Effector memory CD8-positive, alpha-beta T cell (primary cell): ENCODE measurements at regions not wholly inside any gene's neighbourhood (a gene's known extent, or its start where the extent isn't known, plus 50 kb on each side); places are given as distances from the start of the nearest gene placed in this dataset.

Experiments
- ATAC-seq: fragments of 150-1000 bp; cut with Tn5 transposase; replicated peaks from 2 replicates; pipeline ENCODE4 v1.10.0; 2021; ENCODE audit warnings: mild to moderate bottlenecking, moderate library complexity
- DNase-seq, 3 experiments: peaks; one replicate each; pipeline ENCODE4 v3.0.0; 2021
- H3K27ac Mint-ChIP-seq, 2 donors: one replicate each; pipeline ENCODE4 v1.8.0; 2022; ENCODE audit warnings: mild to moderate bottlenecking in 2 of 2, mixed read lengths in 2 of 2, moderate library complexity in 2 of 2
- H3K27me3 Mint-ChIP-seq, 2 donors: one replicate each; pipeline ENCODE4 v1.8.0; 2022; ENCODE audit warnings: mixed read lengths in 2 of 2
- H3K36me3 Mint-ChIP-seq: one replicate; pipeline ENCODE4 v1.8.0; 2022; ENCODE audit warnings: mild to moderate bottlenecking, moderate library complexity, mixed read lengths; ENCODE audit not compliant: insufficient read depth
- H3K4me1 Mint-ChIP-seq, 2 donors: one replicate each; pipeline ENCODE4 v1.8.0; 2022; ENCODE audit warnings: low read depth in 2 of 2, mixed read lengths in 2 of 2
- H3K4me3 Mint-ChIP-seq, 2 donors: one replicate each; pipeline ENCODE4 v1.8.0; 2022; ENCODE audit warnings: mild to moderate bottlenecking in 2 of 2, mixed read lengths in 2 of 2, moderate library complexity in 2 of 2
- H3K9me3 Mint-ChIP-seq, 2 donors: one replicate each; pipeline ENCODE4 v1.8.0; 2022; ENCODE audit warnings: mixed read lengths in 2 of 2

GRCh38 chr7:126222782-126223181 lies 1030.0 kb downstream of the GRM8 start:
- no peak for ATAC-seq
- no peaks in the 10 kb centered on the region for H3K36me3 Mint-ChIP-seq
- no peak for DNase-seq
- H3K27ac Mint-ChIP-seq, result no peak overlapping the region
- peaks cover 6 to 17% of the 10 kb centered on the region in 2 donors for H3K9me3 Mint-ChIP-seq
- no peaks in the 10 kb centered on the region for H3K4me1 Mint-ChIP-seq
- no peak overlapping the region for H3K4me3 Mint-ChIP-seq
- no peaks in the 10 kb centered on the region for H3K27me3 Mint-ChIP-seq

- ATAC-seq, result no peak
- Mint-ChIP-seq H3K36me3 (no peaks in the 10 kb centered on the region), H3K4me1 (no peaks in the 10 kb centered on the region), H3K9me3 (peaks cover 6 to 21% of the 10 kb centered on the region in 2 donors), H3K27me3 (no peaks in the 10 kb centered on the region), H3K4me3 (no peak overlapping the region), H3K27ac (no peak overlapping the region)
- no peak for DNase-seq
Observed at GRCh38 chr7:126215785-126216184, 1037.0 kb downstream of the GRM8 start.

GRCh38 chr7:126213876-126214275 lies 1038.9 kb downstream of the GRM8 start:
- Mint-ChIP-seq H3K36me3 (no peaks in the 10 kb centered on the region), H3K27ac (no peak overlapping the region), H3K27me3 (no peaks in the 10 kb centered on the region), H3K4me1 (no peaks in the 10 kb centered on the region), H3K9me3 (peaks cover 2 to 5% of the 10 kb centered on the region in 2 donors), H3K4me3 (no peak overlapping the region)
- ATAC-seq, result no peak
- no peak for DNase-seq

- no peak overlapping the region for H3K4me3 Mint-ChIP-seq
- DNase-seq (no peak), ATAC-seq (no peak)
- no peaks in the 10 kb centered on the region for H3K27me3 Mint-ChIP-seq
- no peak overlapping the region for H3K27ac Mint-ChIP-seq
- peaks cover 2 to 5% of the 10 kb centered on the region in 2 donors for H3K9me3 Mint-ChIP-seq
- H3K4me1 Mint-ChIP-seq, result no peaks in the 10 kb centered on the region
- no peaks in the 10 kb centered on the region for H3K36me3 Mint-ChIP-seq
Observed at GRCh38 chr7:126211875-126212274, 1040.9 kb downstream of the GRM8 start.

GRCh38 chr7:126210707-126211106 lies 1042.0 kb downstream of the GRM8 start:
- no peak for ATAC-seq
- no peak for DNase-seq
- Mint-ChIP-seq H3K4me3 (no peak overlapping the region), H3K27ac (no peak overlapping the region), H3K9me3 (peaks cover 2 to 5% of the 10 kb centered on the region in 2 donors), H3K36me3 (no peaks in the 10 kb centered on the region), H3K27me3 (no peaks in the 10 kb centered on the region), H3K4me1 (no peaks in the 10 kb centered on the region)

- Mint-ChIP-seq H3K27me3 (no peaks in the 10 kb centered on the region), H3K4me3 (no peak overlapping the region), H3K27ac (no peak overlapping the region), H3K9me3 (peaks cover 0 to 3% of the 10 kb centered on the region in 2 donors), H3K36me3 (no peaks in the 10 kb centered on the region), H3K4me1 (no peaks in the 10 kb centered on the region)
- no peak for DNase-seq
- ATAC-seq, result no peak
Observed at GRCh38 chr7:126203185-126203584, 1049.6 kb downstream of the GRM8 start.

GRCh38 chr7:126202177-126202576 lies 1050.6 kb downstream of the GRM8 start:
- DNase-seq (no peak), ATAC-seq (no peak)
- Mint-ChIP-seq H3K27ac (no peak overlapping the region), H3K9me3 (peaks cover 0 to 3% of the 10 kb centered on the region in 2 donors), H3K4me3 (no peak overlapping the region), H3K4me1 (no peaks in the 10 kb centered on the region), H3K36me3 (no peaks in the 10 kb centered on the region), H3K27me3 (no peaks in the 10 kb centered on the region)

GRCh38 chr7:126185959-126186580 lies 1066.7 kb downstream of the GRM8 start:
- no peak overlapping the region for H3K27ac Mint-ChIP-seq

GRCh38 chr7:126179916-126180315 lies 1072.8 kb downstream of the GRM8 start:
- no peaks in the 10 kb centered on the region for H3K27me3 Mint-ChIP-seq
- H3K36me3 Mint-ChIP-seq, result no peaks in the 10 kb centered on the region
- H3K4me1 Mint-ChIP-seq, result no peaks in the 10 kb centered on the region
- no peak overlapping the region for H3K4me3 Mint-ChIP-seq
- no peak for DNase-seq
- peaks cover 10 to 15% of the 10 kb centered on the region in 2 donors for H3K9me3 Mint-ChIP-seq
- ATAC-seq, result no peak
- no peak overlapping the region for H3K27ac Mint-ChIP-seq

More at GRCh38 chr7:126185959-126186580, 1066.7 kb downstream of the GRM8 start:
- DNase-seq, result no peak
- no peak overlapping the region for H3K4me3 Mint-ChIP-seq
- ATAC-seq, result no peak
- H3K27me3 Mint-ChIP-seq, result no peaks in the 10 kb centered on the region
- peaks cover 0 to 2% of the 10 kb centered on the region in 2 donors for H3K4me1 Mint-ChIP-seq
- H3K9me3 Mint-ChIP-seq, result peaks cover 13 to 20% of the 10 kb centered on the region in 2 donors
- H3K36me3 Mint-ChIP-seq, result no peaks in the 10 kb centered on the region

GRCh38 chr7:126178865-126179264 lies 1073.9 kb downstream of the GRM8 start:
- ATAC-seq (no peak), DNase-seq (no peak)
- Mint-ChIP-seq H3K4me1 (no peaks in the 10 kb centered on the region), H3K4me3 (no peak overlapping the region), H3K36me3 (no peaks in the 10 kb centered on the region), H3K9me3 (peaks cover 10 to 21% of the 10 kb centered on the region in 2 donors), H3K27ac (no peak overlapping the region), H3K27me3 (no peaks in the 10 kb centered on the region)

GRCh38 chr7:126177782-126178181 lies 1075.0 kb downstream of the GRM8 start:
- DNase-seq, result no peak
- H3K9me3 Mint-ChIP-seq, result peaks cover 10 to 13% of the 10 kb centered on the region in 2 donors
- H3K4me3 Mint-ChIP-seq, result no peak overlapping the region
- H3K27me3 Mint-ChIP-seq, result no peaks in the 10 kb centered on the region
- no peaks in the 10 kb centered on the region for H3K4me1 Mint-ChIP-seq
- no peaks in the 10 kb centered on the region for H3K36me3 Mint-ChIP-seq
- no peak for ATAC-seq
- no peak overlapping the region for H3K27ac Mint-ChIP-seq

- Mint-ChIP-seq H3K27me3 (no peaks in the 10 kb centered on the region), H3K9me3 (peaks cover 2 to 6% of the 10 kb centered on the region in 2 donors), H3K27ac (no peak overlapping the region), H3K36me3 (no peaks in the 10 kb centered on the region), H3K4me3 (no peak overlapping the region), H3K4me1 (no peaks in the 10 kb centered on the region)
- ATAC-seq, result no peak
- DNase-seq, result no peak
Observed at GRCh38 chr7:126166645-126167044, 1086.1 kb downstream of the GRM8 start.

- Mint-ChIP-seq H3K9me3 (peaks cover 4 to 6% of the 10 kb centered on the region in 2 donors), H3K36me3 (no peaks in the 10 kb centered on the region), H3K27me3 (no peaks in the 10 kb centered on the region), H3K4me1 (no peaks in the 10 kb centered on the region), H3K4me3 (no peak overlapping the region), H3K27ac (no peak overlapping the region)
- no peak for DNase-seq
- no peak for ATAC-seq
Observed at GRCh38 chr7:126163647-126164046, 1089.1 kb downstream of the GRM8 start.

- Mint-ChIP-seq H3K9me3 (peaks cover 5 to 7% of the 10 kb centered on the region in 2 donors), H3K27ac (no peak overlapping the region), H3K27me3 (no peaks in the 10 kb centered on the region), H3K4me3 (no peak overlapping the region), H3K4me1 (no peaks in the 10 kb centered on the region), H3K36me3 (no peaks in the 10 kb centered on the region)
- no peak for ATAC-seq
- DNase-seq, result no peak
Observed at GRCh38 chr7:126157391-126157790, 1095.3 kb downstream of the GRM8 start.
